MM.1S (cell line): ENCODE measurements at regions not wholly inside any gene's neighbourhood (a gene's known extent, or its start where the extent isn't known, plus 50 kb on each side); places are given as distances from the start of the nearest gene placed in this dataset.
"Not testable (repeated sequence)": the region's sequence is repeated elsewhere in the genome, so short reads cannot be mapped to it uniquely, and the experiment has no call there.

Source experiments
- EZH2phosphoT487 ChIP-seq: fragments of 300-600 bp; sonication (generic); IDR thresholded peaks from 2 replicates; pipeline ENCODE4 v1.6.1; 2018; ENCODE audit warnings: antibody characterized with exemption, low read length
- TF ChIP-seq, protein P1 (sequence below): fragments of 300-600 bp; sonication (generic); IDR thresholded peaks from 2 replicates; pipeline ENCODE4 v1.5.1; 2016; ENCODE audit warnings: antibody characterized with exemption, low read length, mixed read lengths

DNA sequence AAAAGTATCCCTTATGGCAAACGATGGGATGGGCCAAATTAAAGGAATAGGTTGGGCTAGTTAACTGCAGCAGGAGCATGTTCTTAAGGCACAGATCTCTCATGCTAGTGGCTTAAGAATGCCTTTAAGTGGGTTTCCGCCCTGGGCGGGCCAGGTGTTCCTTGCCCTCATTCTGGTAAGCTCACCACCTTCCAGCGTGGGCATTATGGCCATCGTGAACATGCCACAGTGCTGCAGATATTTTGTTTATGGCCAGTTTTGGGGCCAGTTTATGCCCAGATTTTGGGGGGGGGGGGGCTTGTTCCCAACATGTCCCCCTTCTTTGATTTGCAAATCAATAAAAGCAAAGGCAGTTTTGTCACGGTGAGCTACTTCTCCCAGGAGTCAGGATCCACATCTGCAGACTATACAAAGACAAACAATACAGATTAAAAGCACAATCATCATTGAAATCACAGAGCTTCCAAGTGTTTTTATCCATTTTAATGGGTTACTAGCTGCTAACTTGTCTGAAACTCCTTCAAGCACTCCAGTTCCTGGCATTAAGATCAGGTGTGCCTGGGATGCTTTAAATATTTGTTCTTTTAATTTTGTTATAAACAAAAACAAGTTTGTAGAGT lies 563.3 kb upstream of the MBL2 start:
- TF ChIP-seq, protein P1, sequence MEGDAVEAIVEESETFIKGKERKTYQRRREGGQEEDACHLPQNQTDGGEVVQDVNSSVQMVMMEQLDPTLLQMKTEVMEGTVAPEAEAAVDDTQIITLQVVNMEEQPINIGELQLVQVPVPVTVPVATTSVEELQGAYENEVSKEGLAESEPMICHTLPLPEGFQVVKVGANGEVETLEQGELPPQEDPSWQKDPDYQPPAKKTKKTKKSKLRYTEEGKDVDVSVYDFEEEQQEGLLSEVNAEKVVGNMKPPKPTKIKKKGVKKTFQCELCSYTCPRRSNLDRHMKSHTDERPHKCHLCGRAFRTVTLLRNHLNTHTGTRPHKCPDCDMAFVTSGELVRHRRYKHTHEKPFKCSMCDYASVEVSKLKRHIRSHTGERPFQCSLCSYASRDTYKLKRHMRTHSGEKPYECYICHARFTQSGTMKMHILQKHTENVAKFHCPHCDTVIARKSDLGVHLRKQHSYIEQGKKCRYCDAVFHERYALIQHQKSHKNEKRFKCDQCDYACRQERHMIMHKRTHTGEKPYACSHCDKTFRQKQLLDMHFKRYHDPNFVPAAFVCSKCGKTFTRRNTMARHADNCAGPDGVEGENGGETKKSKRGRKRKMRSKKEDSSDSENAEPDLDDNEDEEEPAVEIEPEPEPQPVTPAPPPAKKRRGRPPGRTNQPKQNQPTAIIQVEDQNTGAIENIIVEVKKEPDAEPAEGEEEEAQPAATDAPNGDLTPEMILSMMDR, result not testable (repeated sequence)
- not testable (repeated sequence) for TF ChIP-seq EZH2phosphoT487
